ENCODE measurements at regions not wholly inside any gene's neighbourhood (a gene's known extent, or its start where the extent isn't known, plus 50 kb on each side); places are given as distances from the start of the nearest gene placed in this dataset.
A peak's percentile ranks its signal among the peaks of the same experiment; 100 is the strongest.

- no peaks in the 10 kb centered on the region for H3K36me3 ChIP-seq (replicated peaks in 1 of 2; ENCODE audit: control insufficient read depth in 2 of 2, insufficient read depth in 2 of 2, low read length in 2 of 2)
- H4K8ac ChIP-seq (ENCODE audit: low read depth, low read length) = no peak overlapping the region
- H3K4ac ChIP-seq (ENCODE audit: low read length) = no peak overlapping the region
- no peaks in the 10 kb centered on the region for H3K79me1 ChIP-seq (ENCODE audit: low read depth, low read length)
- peaks cover 2 to 6% of the 10 kb centered on the region in 2 donors for H3K4me1 ChIP-seq (ENCODE audit: control insufficient read depth in 2 of 2, insufficient read depth in 1 of 2, low read depth in 1 of 2, low read length in 2 of 2)
- no peak for DNase-seq (ENCODE audit: low spot score)
- H3K9ac ChIP-seq (ENCODE audit: low read depth, low read length, poor library complexity) = no peak overlapping the region
- H2AK5ac ChIP-seq (ENCODE audit: low read depth, low read length) = no peak overlapping the region
- no CpG with 5 or more reads among the region's 4 CpGs for WGBS, 2 donors (ENCODE audit: extremely low coverage in 2 of 2, insufficient read length in 2 of 2, insufficient replicate concordance in 1 of 2)
- no peaks in the 10 kb centered on the region for H3K27me3 ChIP-seq (ENCODE audit: control insufficient read depth in 3 of 3, insufficient read depth in 3 of 3, low read depth in 1 of 3, low read length in 3 of 3)
- no peak overlapping the region for H3K18ac ChIP-seq (ENCODE audit: low read length)
- no peak overlapping the region for H2BK120ac ChIP-seq (ENCODE audit: low read depth, low read length)
- no peak overlapping the region for H4K91ac ChIP-seq (ENCODE audit: low read depth, low read length, poor library complexity)
- H2BK12ac ChIP-seq (ENCODE audit: low read length) = no peak overlapping the region
- no peak overlapping the region for H2BK15ac ChIP-seq (ENCODE audit: low read length)
- H3K23ac ChIP-seq (ENCODE audit: low read depth, low read length, poor library complexity) = no peak overlapping the region
- H3K27ac ChIP-seq (replicated peaks; ENCODE audit: low read length) = no peak overlapping the region
- no peaks in the 10 kb centered on the region for H3K9me3 ChIP-seq (replicated peaks in 1 of 2; ENCODE audit: control insufficient read depth in 2 of 2, insufficient read depth in 1 of 2, low read depth in 1 of 2, low read length in 2 of 2)
- no peak overlapping the region for H2AFZ ChIP-seq (ENCODE audit: low read length)
- H2BK5ac ChIP-seq (ENCODE audit: low read length) = no peak overlapping the region
- H3K4me3 ChIP-seq (ENCODE audit: low read length in 2 of 2) = no peak overlapping the region
- no peak overlapping the region for H3K14ac ChIP-seq (ENCODE audit: low read length)
- H3K4me2 ChIP-seq (ENCODE audit: insufficient read depth, low read length, poor library complexity, severe bottlenecking) = no peak overlapping the region
Measured at GRCh38 chr13:103862525-103862924, 796.3 kb upstream of the SLC10A2 start.

GRCh38 chr13:103859952-103860351 is 793.7 kb upstream of the SLC10A2 start:
- Histone ChIP-seq H3K4me3 (ENCODE audit: low read length in 2 of 2) (no peak overlapping the region), H4K91ac (ENCODE audit: low read depth, low read length, poor library complexity) (no peak overlapping the region), H3K4me1 (ENCODE audit: control insufficient read depth in 2 of 2, insufficient read depth in 1 of 2, low read depth in 1 of 2, low read length in 2 of 2) (no peaks in the 10 kb centered on the region), H3K4ac (ENCODE audit: low read length) (no peak overlapping the region), H4K8ac (ENCODE audit: low read depth, low read length) (no peak overlapping the region), H3K14ac (ENCODE audit: low read length) (no peak overlapping the region), H3K27me3 (ENCODE audit: control insufficient read depth in 3 of 3, insufficient read depth in 3 of 3, low read depth in 1 of 3, low read length in 3 of 3) (no peaks in the 10 kb centered on the region), H2AFZ (ENCODE audit: low read length) (no peak overlapping the region), H3K18ac (ENCODE audit: low read length) (no peak overlapping the region), H3K9me3 (replicated peaks in 1 of 2; ENCODE audit: control insufficient read depth in 2 of 2, insufficient read depth in 1 of 2, low read depth in 1 of 2, low read length in 2 of 2) (no peaks in the 10 kb centered on the region), H3K27ac (replicated peaks; ENCODE audit: low read length) (no peak overlapping the region), H3K4me2 (ENCODE audit: insufficient read depth, low read length, poor library complexity, severe bottlenecking) (no peak overlapping the region), H2AK5ac (ENCODE audit: low read depth, low read length) (no peak overlapping the region), H3K9ac (ENCODE audit: low read depth, low read length, poor library complexity) (no peak overlapping the region), H3K23ac (ENCODE audit: low read depth, low read length, poor library complexity) (no peak overlapping the region), H3K79me1 (ENCODE audit: low read depth, low read length) (no peaks in the 10 kb centered on the region), H2BK5ac (ENCODE audit: low read length) (no peak overlapping the region), H2BK120ac (ENCODE audit: low read depth, low read length) (no peak overlapping the region), H2BK15ac (ENCODE audit: low read length) (no peak overlapping the region), H3K36me3 (replicated peaks in 1 of 2; ENCODE audit: control insufficient read depth in 2 of 2, insufficient read depth in 2 of 2, low read length in 2 of 2) (no peaks in the 10 kb centered on the region), H2BK12ac (ENCODE audit: low read length) (no peak overlapping the region)
- no CpG with 5 or more reads among the region's 3 CpGs for WGBS, 2 donors (ENCODE audit: extremely low coverage in 2 of 2, insufficient read length in 2 of 2, insufficient replicate concordance in 1 of 2)
- no peak for DNase-seq (ENCODE audit: low spot score)

GRCh38 chr13:103852036-103852435 is 785.8 kb upstream of the SLC10A2 start:
- no CpG with 5 or more reads among the region's 5 CpGs for WGBS, 2 donors (ENCODE audit: extremely low coverage in 2 of 2, insufficient read length in 2 of 2, insufficient replicate concordance in 1 of 2)

DNA sequence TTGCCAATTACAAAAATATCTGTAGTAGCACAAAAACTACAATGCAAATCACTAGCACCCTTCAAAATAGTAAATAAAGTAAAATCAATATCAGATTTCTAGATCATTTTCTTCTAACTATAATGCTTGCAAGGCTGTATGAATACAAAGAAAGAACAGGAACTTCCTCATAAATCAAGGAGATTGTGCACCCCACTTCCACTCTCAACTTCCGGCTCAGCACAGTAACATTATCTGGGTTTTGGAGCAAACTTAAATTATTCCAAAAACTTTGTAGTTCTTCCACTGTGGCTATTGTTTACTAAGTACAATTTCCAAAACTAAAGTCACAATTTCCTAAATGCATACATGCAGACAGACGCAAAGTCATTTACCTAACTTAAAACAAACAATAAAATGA is 778.3 kb upstream of the SLC10A2 start:
- H3K9me3 ChIP-seq (replicated peaks in 1 of 2; ENCODE audit: control insufficient read depth in 2 of 2, insufficient read depth in 1 of 2, low read depth in 1 of 2, low read length in 2 of 2) = no peaks in the 10 kb centered on the region
- H3K79me1 ChIP-seq (ENCODE audit: low read depth, low read length) = no peaks in the 10 kb centered on the region
- H2AK5ac ChIP-seq (ENCODE audit: low read depth, low read length) = no peak overlapping the region
- WGBS, 2 donors (ENCODE audit: extremely low coverage in 2 of 2, insufficient read length in 2 of 2, insufficient replicate concordance in 1 of 2) = no CpG with 5 or more reads among the region's 2 CpGs
- H4K91ac ChIP-seq (ENCODE audit: low read depth, low read length, poor library complexity) = no peak overlapping the region
- no peak overlapping the region for H3K4me2 ChIP-seq (ENCODE audit: insufficient read depth, low read length, poor library complexity, severe bottlenecking)
- no peaks in the 10 kb centered on the region for H3K27me3 ChIP-seq (ENCODE audit: control insufficient read depth in 3 of 3, insufficient read depth in 3 of 3, low read depth in 1 of 3, low read length in 3 of 3)
- H2BK5ac ChIP-seq (ENCODE audit: low read length) = no peak overlapping the region
- no peak overlapping the region for H3K23ac ChIP-seq (ENCODE audit: low read depth, low read length, poor library complexity)
- no peak for DNase-seq (ENCODE audit: low spot score)
- H2AFZ ChIP-seq (ENCODE audit: low read length) = no peak overlapping the region
- H4K8ac ChIP-seq (ENCODE audit: low read depth, low read length) = no peak overlapping the region
- no peak overlapping the region for H2BK12ac ChIP-seq (ENCODE audit: low read length)
- H3K14ac ChIP-seq (ENCODE audit: low read length) = no peak overlapping the region
- no peak overlapping the region for H3K4me3 ChIP-seq (ENCODE audit: low read length in 2 of 2)
- no peak overlapping the region for H3K27ac ChIP-seq (replicated peaks; ENCODE audit: low read length)
- no peaks in the 10 kb centered on the region for H3K36me3 ChIP-seq (replicated peaks in 1 of 2; ENCODE audit: control insufficient read depth in 2 of 2, insufficient read depth in 2 of 2, low read length in 2 of 2)
- H2BK120ac ChIP-seq (ENCODE audit: low read depth, low read length) = no peak overlapping the region
- no peak overlapping the region for H3K18ac ChIP-seq (ENCODE audit: low read length)
- H3K9ac ChIP-seq (ENCODE audit: low read depth, low read length, poor library complexity) = no peak overlapping the region
- H2BK15ac ChIP-seq (ENCODE audit: low read length) = no peak overlapping the region
- peaks cover 0 to 4% of the 10 kb centered on the region in 2 donors for H3K4me1 ChIP-seq (ENCODE audit: control insufficient read depth in 2 of 2, insufficient read depth in 1 of 2, low read depth in 1 of 2, low read length in 2 of 2)
- H3K4ac ChIP-seq (ENCODE audit: low read length) = no peak overlapping the region

More at GRCh38 chr13:103852036-103852435, 785.8 kb upstream of the SLC10A2 start:
- Histone ChIP-seq H3K36me3 (replicated peaks in 1 of 2; ENCODE audit: control insufficient read depth in 2 of 2, insufficient read depth in 2 of 2, low read length in 2 of 2) (no peaks in the 10 kb centered on the region), H3K9ac (ENCODE audit: low read depth, low read length, poor library complexity) (no peak overlapping the region), H3K79me1 (ENCODE audit: low read depth, low read length) (no peaks in the 10 kb centered on the region), H3K9me3 (replicated peaks in 1 of 2; ENCODE audit: control insufficient read depth in 2 of 2, insufficient read depth in 1 of 2, low read depth in 1 of 2, low read length in 2 of 2) (no peaks in the 10 kb centered on the region), H3K4me1 (ENCODE audit: control insufficient read depth in 2 of 2, insufficient read depth in 1 of 2, low read depth in 1 of 2, low read length in 2 of 2) (no peaks in the 10 kb centered on the region), H4K8ac (ENCODE audit: low read depth, low read length) (no peak overlapping the region), H4K91ac (ENCODE audit: low read depth, low read length, poor library complexity) (no peak overlapping the region), H3K18ac (ENCODE audit: low read length) (no peak overlapping the region), H2BK5ac (ENCODE audit: low read length) (no peak overlapping the region), H3K4me2 (ENCODE audit: insufficient read depth, low read length, poor library complexity, severe bottlenecking) (no peak overlapping the region), H2BK15ac (ENCODE audit: low read length) (no peak overlapping the region), H3K27ac (replicated peaks; ENCODE audit: low read length) (no peak overlapping the region), H2BK12ac (ENCODE audit: low read length) (no peak overlapping the region), H2AFZ (ENCODE audit: low read length) (peak overlapping the region; percentile 18), H3K4me3 (ENCODE audit: low read length in 2 of 2) (no peak overlapping the region), H3K27me3 (ENCODE audit: control insufficient read depth in 3 of 3, insufficient read depth in 3 of 3, low read depth in 1 of 3, low read length in 3 of 3) (no peaks in the 10 kb centered on the region), H3K23ac (ENCODE audit: low read depth, low read length, poor library complexity) (no peak overlapping the region), H2AK5ac (ENCODE audit: low read depth, low read length) (no peak overlapping the region), H3K4ac (ENCODE audit: low read length) (no peak overlapping the region), H2BK120ac (ENCODE audit: low read depth, low read length) (no peak overlapping the region), H3K14ac (ENCODE audit: low read length) (no peak overlapping the region)
- no peak for DNase-seq (ENCODE audit: low spot score)

All from neuronal stem cell (in vitro differentiated cells).